Suprapubic skin (tissue), 4 donors: ENCODE measurements at regions not wholly inside any gene's neighbourhood (a gene's known extent, or its start where the extent isn't known, plus 50 kb on each side); places are given as distances from the start of the nearest gene placed in this dataset.

Source experiments
- DNase-seq, 2 donors: peaks; one replicate each; pipeline ENCODE4 v3.0.0-alpha.2; 2019; ENCODE audit warnings: low spot score in 2 of 2
- H3K27ac ChIP-seq: fragments of 200-600 bp; sonication (generic); one replicate; pipeline ENCODE4 v1.5.1; 2019
- H3K27me3 ChIP-seq: fragments of 200-600 bp; sonication (generic); one replicate; pipeline ENCODE4 v1.5.1; 2019
- H3K36me3 ChIP-seq: fragments of 200-600 bp; sonication (generic); one replicate; pipeline ENCODE4 v1.5.1; 2019
- H3K4me1 ChIP-seq: fragments of 200-600 bp; sonication (generic); one replicate; pipeline ENCODE4 v1.5.1; 2019
- H3K4me3 ChIP-seq: fragments of 200-600 bp; sonication (generic); one replicate; pipeline ENCODE4 v1.5.1; 2019; ENCODE audit warnings: mild to moderate bottlenecking
- H3K9me3 ChIP-seq: fragments of 200-600 bp; sonication (generic); one replicate; pipeline ENCODE4 v1.5.1; 2019
- EP300 ChIP-seq: sonication (generic); formaldehyde crosslinking; IDR thresholded peaks from one replicate; pipeline ENCODE4 v1.6.1; 2017; ENCODE audit warnings: antibody characterized with exemption
- POLR2A ChIP-seq, 2 donors: fragments of 450-650 bp; IDR thresholded peaks; one replicate each; pipeline ENCODE4 v1.6.1; 2017; ENCODE audit warnings: antibody characterized with exemption in 2 of 2, mild to moderate bottlenecking in 2 of 2, moderate library complexity in 2 of 2
- POLR2AphosphoS5 ChIP-seq, 3 donors: sonication (generic); formaldehyde crosslinking; IDR thresholded peaks; one replicate each; pipeline ENCODE4 v1.6.1; 2017; ENCODE audit warnings: antibody characterized with exemption in 3 of 3
- WGBS: methylation state at CpG from one replicate; pipeline ENCODE4 v1.1.5; 2018; 5-methylcytosine and 5-hydroxymethylcytosine counted together
- TF ChIP-seq, protein P1 (sequence below), 2 donors: fragments of 200-600 bp in 1 of 2; fragments of 450-650 bp in 1 of 2; sonication (generic) in 1 of 2; IDR thresholded peaks; one replicate each; pipeline ENCODE4 v1.5.1; 2016 to 2019; ENCODE audit warnings: antibody characterized with exemption in 2 of 2, mild to moderate bottlenecking in 1 of 2, moderate library complexity in 1 of 2

- Histone ChIP-seq H3K27me3 (no peaks in the 10 kb centered on the region), H3K27ac (no peak overlapping the region), H3K4me3 (no peak overlapping the region), H3K4me1 (no peaks in the 10 kb centered on the region), H3K36me3 (no peaks in the 10 kb centered on the region), H3K9me3 (peaks cover 10% of the 10 kb centered on the region)
- no peak for DNase-seq
- TF ChIP-seq, protein P1, sequence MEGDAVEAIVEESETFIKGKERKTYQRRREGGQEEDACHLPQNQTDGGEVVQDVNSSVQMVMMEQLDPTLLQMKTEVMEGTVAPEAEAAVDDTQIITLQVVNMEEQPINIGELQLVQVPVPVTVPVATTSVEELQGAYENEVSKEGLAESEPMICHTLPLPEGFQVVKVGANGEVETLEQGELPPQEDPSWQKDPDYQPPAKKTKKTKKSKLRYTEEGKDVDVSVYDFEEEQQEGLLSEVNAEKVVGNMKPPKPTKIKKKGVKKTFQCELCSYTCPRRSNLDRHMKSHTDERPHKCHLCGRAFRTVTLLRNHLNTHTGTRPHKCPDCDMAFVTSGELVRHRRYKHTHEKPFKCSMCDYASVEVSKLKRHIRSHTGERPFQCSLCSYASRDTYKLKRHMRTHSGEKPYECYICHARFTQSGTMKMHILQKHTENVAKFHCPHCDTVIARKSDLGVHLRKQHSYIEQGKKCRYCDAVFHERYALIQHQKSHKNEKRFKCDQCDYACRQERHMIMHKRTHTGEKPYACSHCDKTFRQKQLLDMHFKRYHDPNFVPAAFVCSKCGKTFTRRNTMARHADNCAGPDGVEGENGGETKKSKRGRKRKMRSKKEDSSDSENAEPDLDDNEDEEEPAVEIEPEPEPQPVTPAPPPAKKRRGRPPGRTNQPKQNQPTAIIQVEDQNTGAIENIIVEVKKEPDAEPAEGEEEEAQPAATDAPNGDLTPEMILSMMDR (IDR thresholded peaks at IDR 0.05) = no peak
- no peak for TF ChIP-seq POLR2AphosphoS5 (IDR thresholded peaks at IDR 0.05)
- TF ChIP-seq POLR2A (IDR thresholded peaks at IDR 0.05) = no peak
- no peak for TF ChIP-seq EP300
- WGBS = 70% methylated on average over 5 of the region's 5 CpGs
Observed at GRCh38 chr18:27447451-27447881, 262.4 kb upstream of the CHST9 start.

- H3K27me3 ChIP-seq = no peaks in the 10 kb centered on the region
- no peaks in the 10 kb centered on the region for H3K36me3 ChIP-seq
- H3K9me3 ChIP-seq = peaks cover 5% of the 10 kb centered on the region
- H3K4me3 ChIP-seq = no peak overlapping the region
- 94% methylated on average over 2 of the region's 2 CpGs for WGBS
- no peak overlapping the region for H3K27ac ChIP-seq
- TF ChIP-seq, protein P1 (IDR thresholded peaks at IDR 0.05) = no peak
- no peak for TF ChIP-seq POLR2AphosphoS5 (IDR thresholded peaks at IDR 0.05)
- TF ChIP-seq POLR2A (IDR thresholded peaks at IDR 0.05) = no peak
- TF ChIP-seq EP300 = no peak
- H3K4me1 ChIP-seq = no peaks in the 10 kb centered on the region
- DNase-seq = no peak
Observed at GRCh38 chr18:27430595-27430994, 245.5 kb upstream of the CHST9 start.

- Histone ChIP-seq H3K9me3 (peaks cover 5% of the 10 kb centered on the region), H3K27me3 (no peaks in the 10 kb centered on the region), H3K4me3 (no peak overlapping the region), H3K36me3 (no peaks in the 10 kb centered on the region), H3K27ac (no peak overlapping the region), H3K4me1 (no peaks in the 10 kb centered on the region)
- TF ChIP-seq EP300 = no peak
- TF ChIP-seq, protein P1 (IDR thresholded peaks at IDR 0.05) = no peak
- TF ChIP-seq POLR2AphosphoS5 (IDR thresholded peaks at IDR 0.05) = no peak
- TF ChIP-seq POLR2A (IDR thresholded peaks at IDR 0.05) = no peak
- WGBS = 85% methylated on average over 2 of the region's 2 CpGs
- DNase-seq = no peak
Observed at GRCh38 chr18:27428716-27429475, 243.8 kb upstream of the CHST9 start.

GRCh38 chr18:27428120-27428519 is 243.0 kb upstream of the CHST9 start:
- H3K27ac ChIP-seq = no peak overlapping the region
- DNase-seq = no peak
- 86% methylated on average over 1 of the region's 2 CpGs for WGBS

GRCh38 chr18:27423581-27423980 is 238.5 kb upstream of the CHST9 start:
- Histone ChIP-seq H3K4me1 (no peaks in the 10 kb centered on the region), H3K36me3 (no peaks in the 10 kb centered on the region), H3K27me3 (no peaks in the 10 kb centered on the region), H3K9me3 (no peaks in the 10 kb centered on the region), H3K27ac (no peak overlapping the region), H3K4me3 (no peak overlapping the region)
- TF ChIP-seq POLR2A (IDR thresholded peaks at IDR 0.05) (no peak), EP300 (no peak)
- TF ChIP-seq, protein P1 (IDR thresholded peaks at IDR 0.05) = no peak
- DNase-seq = no peak
- WGBS = 90% methylated on average over 3 of the region's 3 CpGs

More at GRCh38 chr18:27428120-27428519, 243.0 kb upstream of the CHST9 start:
- Histone ChIP-seq H3K9me3 (peaks cover 5% of the 10 kb centered on the region), H3K4me3 (no peak overlapping the region), H3K27me3 (no peaks in the 10 kb centered on the region), H3K4me1 (no peaks in the 10 kb centered on the region), H3K36me3 (no peaks in the 10 kb centered on the region)
- TF ChIP-seq POLR2AphosphoS5 (IDR thresholded peaks at IDR 0.05) = no peak

- Histone ChIP-seq H3K27ac (no peak overlapping the region), H3K9me3 (no peaks in the 10 kb centered on the region), H3K4me1 (no peaks in the 10 kb centered on the region), H3K27me3 (no peaks in the 10 kb centered on the region), H3K36me3 (no peaks in the 10 kb centered on the region), H3K4me3 (no peak overlapping the region)
- 68% methylated on average over 2 of the region's 2 CpGs for WGBS
- DNase-seq = no peak
- TF ChIP-seq, protein P1 (IDR thresholded peaks at IDR 0.05) = no peak
- TF ChIP-seq POLR2A (IDR thresholded peaks at IDR 0.05) (no peak), EP300 (no peak), POLR2AphosphoS5 (IDR thresholded peaks at IDR 0.05) (no peak)
Observed at GRCh38 chr18:27419646-27420045, 234.5 kb upstream of the CHST9 start.
